ENCODE measurements at regions not wholly inside any gene's neighbourhood (a gene's known extent, or its start where the extent isn't known, plus 50 kb on each side); places are given as distances from the start of the nearest gene placed in this dataset.

- no peak for TF ChIP-seq CTCF (conservative IDR thresholded peaks at IDR 0.05; ENCODE audit: low read depth, low read length)
- no peak for DNase-seq (ENCODE audit: low read depth)
- H3K4me3 ChIP-seq (ENCODE audit: low read depth, low read length): no peak overlapping the region
These were observed 112.5 kb upstream of the PAXBP1 start for GRCh38 chr21:32884062-32884461.

GRCh38 chr21:32886339-32886738 lies 114.8 kb upstream of the PAXBP1 start:
- no peak for TF ChIP-seq CTCF (conservative IDR thresholded peaks at IDR 0.05; ENCODE audit: low read depth, low read length)
- DNase-seq (ENCODE audit: low read depth): no peak
- H3K4me3 ChIP-seq (ENCODE audit: low read depth, low read length): no peak overlapping the region

GRCh38 chr21:32887026-32887425 lies 115.5 kb upstream of the PAXBP1 start:
- no peak for DNase-seq (ENCODE audit: low read depth)
- H3K4me3 ChIP-seq (ENCODE audit: low read depth, low read length): no peak overlapping the region
- TF ChIP-seq CTCF (conservative IDR thresholded peaks at IDR 0.05; ENCODE audit: low read depth, low read length): no peak

- H3K4me3 ChIP-seq (ENCODE audit: low read depth, low read length): no peak overlapping the region
- TF ChIP-seq CTCF (conservative IDR thresholded peaks at IDR 0.05; ENCODE audit: low read depth, low read length): no peak
- DNase-seq (ENCODE audit: low read depth): no peak
These were observed 117.4 kb upstream of the PAXBP1 start for GRCh38 chr21:32888971-32889370.

- no peak overlapping the region for H3K4me3 ChIP-seq (ENCODE audit: low read depth, low read length)
- no peak for DNase-seq (ENCODE audit: low read depth)
- no peak for TF ChIP-seq CTCF (conservative IDR thresholded peaks at IDR 0.05; ENCODE audit: low read depth, low read length)
These were observed 118.0 kb upstream of the PAXBP1 start for GRCh38 chr21:32889596-32889995.

- H3K4me3 ChIP-seq (ENCODE audit: low read depth, low read length): no peak overlapping the region
- DNase-seq (ENCODE audit: low read depth): no peak
These were observed 122.8 kb upstream of the PAXBP1 start for GRCh38 chr21:32894321-32894720.

More at GRCh38 chr21:32894321-32894720, 122.8 kb upstream of the PAXBP1 start:
- no peak for TF ChIP-seq CTCF (conservative IDR thresholded peaks at IDR 0.05; ENCODE audit: low read depth, low read length)

Data from choroid plexus epithelial cell (primary cell).